Erythroblast (primary cell): ENCODE measurements at regions not wholly inside any gene's neighbourhood (a gene's known extent, or its start where the extent isn't known, plus 50 kb on each side); places are given as distances from the start of the nearest gene placed in this dataset.
"Not testable (repeated sequence)": the region's sequence is repeated elsewhere in the genome, so short reads cannot be mapped to it uniquely, and the experiment has no call there.

Source experiments
- DNase-seq, 2 experiments: peaks; one replicate each; lab custom pipeline; 2025; lab: John Stamatoyannopoulos, UW
- GATA1 ChIP-seq: IDR thresholded peaks from 2 replicates; pipeline ENCODE4 v1.6.1; 2011; ENCODE audit warnings: low read depth, mild to moderate bottlenecking, control low read depth, low read length, moderate library complexity
- POLR2A ChIP-seq: IDR thresholded peaks from 2 replicates; pipeline ENCODE4 v1.6.1; 2011; ENCODE audit warnings: mild to moderate bottlenecking, low read length

- no peak for TF ChIP-seq POLR2A
- TF ChIP-seq GATA1: no peak
- no peak for DNase-seq
These were observed 700.8 kb upstream of the SPRY2 start for GRCh38 chr13:81041761-81042160.

DNA sequence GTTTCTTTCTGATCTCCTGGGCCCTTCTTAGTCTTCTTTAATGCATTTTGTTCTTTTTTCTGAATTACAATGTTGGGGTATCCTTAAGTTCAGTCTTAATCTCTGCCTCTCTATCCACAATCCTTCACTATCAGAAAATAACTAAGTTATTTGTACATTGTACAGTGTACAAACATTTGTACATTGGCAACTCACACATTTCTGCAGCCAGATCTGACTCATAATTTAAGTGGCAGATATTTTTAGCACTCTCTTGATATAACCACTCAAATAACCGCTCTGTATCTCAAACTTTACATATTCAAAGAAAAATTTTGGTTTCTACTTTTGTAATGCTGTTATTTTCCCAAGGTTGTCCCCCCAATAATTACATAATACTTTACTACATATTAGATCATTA lies 691.1 kb upstream of the SPRY2 start:
- DNase-seq: no peak
- TF ChIP-seq GATA1 (no peak), POLR2A (no peak)

GRCh38 chr13:81025091-81025490 lies 684.2 kb upstream of the SPRY2 start:
- DNase-seq: no peak
- TF ChIP-seq GATA1 (no peak), POLR2A (no peak)

DNA sequence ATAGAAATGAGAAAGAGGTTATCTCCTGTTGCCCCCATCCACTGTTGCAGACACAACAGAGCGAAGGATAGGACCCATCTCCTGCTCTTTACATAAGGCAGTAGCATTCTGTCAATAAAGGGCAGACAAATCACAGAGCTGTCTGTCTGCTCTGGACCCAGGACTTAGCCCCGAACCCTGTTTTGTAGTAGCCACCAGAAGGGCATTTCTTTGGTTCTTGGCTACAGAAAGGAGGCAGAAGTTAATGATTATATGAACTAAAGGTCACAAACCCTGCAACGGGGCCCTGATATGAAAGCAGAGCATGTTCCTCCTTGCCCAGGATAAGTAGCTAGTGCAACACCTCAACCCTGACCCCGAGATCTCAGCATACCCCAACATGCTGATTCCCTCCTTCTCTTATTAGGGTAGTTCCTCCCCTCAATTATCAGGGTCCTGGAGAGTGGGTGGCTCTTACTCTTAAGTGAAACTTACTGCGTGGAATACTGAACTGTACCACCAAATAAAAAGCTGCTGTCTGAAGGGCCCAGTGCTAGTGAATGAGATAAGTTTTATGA lies 680.4 kb upstream of the SPRY2 start:
- TF ChIP-seq POLR2A (no peak), GATA1 (no peak)
- no peak for DNase-seq

DNA sequence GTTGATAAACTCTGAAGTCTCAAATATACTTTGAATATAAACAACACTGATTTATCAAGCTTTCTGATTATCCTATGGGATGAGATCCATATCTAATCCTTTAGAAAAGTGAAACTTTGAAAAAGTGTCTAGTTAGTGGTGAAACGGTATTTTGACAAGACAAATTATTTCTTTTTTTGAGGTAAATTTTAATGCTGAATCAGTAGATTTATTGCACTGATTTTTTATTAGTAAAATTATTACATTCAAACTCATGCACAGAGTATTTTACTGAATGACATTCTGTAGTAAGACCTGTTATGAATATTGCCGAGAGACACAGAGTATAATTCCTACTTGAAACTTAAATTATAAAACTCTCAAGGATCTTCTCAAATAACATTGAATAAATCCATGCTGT lies 679.1 kb upstream of the SPRY2 start:
- DNase-seq: no peak
- TF ChIP-seq POLR2A: no peak
- no peak for TF ChIP-seq GATA1

- TF ChIP-seq POLR2A: no peak
- TF ChIP-seq GATA1: no peak
- DNase-seq: no peak
These were observed 678.0 kb upstream of the SPRY2 start for GRCh38 chr13:81018936-81019335.

DNA sequence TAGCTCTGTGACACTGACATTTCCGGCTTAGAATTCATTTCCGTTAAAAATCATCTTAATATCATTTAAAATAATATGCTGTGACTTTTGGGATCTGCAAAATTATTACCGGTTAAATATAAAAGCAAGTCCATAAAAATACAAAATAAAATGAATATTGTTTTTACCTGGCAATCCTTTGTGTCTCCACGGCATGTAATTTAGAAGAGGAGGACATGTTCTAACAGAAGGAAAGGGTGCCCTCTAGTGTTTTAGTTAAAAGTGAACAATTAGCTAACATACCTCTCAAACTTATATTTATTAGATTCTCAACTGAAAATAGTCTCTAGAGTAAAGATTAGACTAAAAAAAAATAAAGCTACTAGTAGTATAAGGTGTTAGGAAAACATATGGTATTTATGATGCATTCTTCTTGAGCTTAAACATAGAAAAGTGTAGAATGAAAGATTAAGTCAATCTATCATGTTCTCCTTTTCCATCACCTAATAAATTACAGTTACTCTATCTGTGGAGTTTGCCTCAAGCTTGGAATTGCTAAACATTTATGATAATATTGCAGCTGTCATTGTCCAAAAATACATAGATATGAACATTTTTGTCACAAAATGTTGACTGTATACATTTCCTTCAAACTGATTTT lies 676.7 kb upstream of the SPRY2 start:
- peak; percentile 29 to 42 for DNase-seq
- TF ChIP-seq GATA1 (no peak), POLR2A (no peak)

- TF ChIP-seq GATA1 (no peak), POLR2A (no peak)
These were observed 671.1 kb upstream of the SPRY2 start for GRCh38 chr13:81012031-81012430.

DNA sequence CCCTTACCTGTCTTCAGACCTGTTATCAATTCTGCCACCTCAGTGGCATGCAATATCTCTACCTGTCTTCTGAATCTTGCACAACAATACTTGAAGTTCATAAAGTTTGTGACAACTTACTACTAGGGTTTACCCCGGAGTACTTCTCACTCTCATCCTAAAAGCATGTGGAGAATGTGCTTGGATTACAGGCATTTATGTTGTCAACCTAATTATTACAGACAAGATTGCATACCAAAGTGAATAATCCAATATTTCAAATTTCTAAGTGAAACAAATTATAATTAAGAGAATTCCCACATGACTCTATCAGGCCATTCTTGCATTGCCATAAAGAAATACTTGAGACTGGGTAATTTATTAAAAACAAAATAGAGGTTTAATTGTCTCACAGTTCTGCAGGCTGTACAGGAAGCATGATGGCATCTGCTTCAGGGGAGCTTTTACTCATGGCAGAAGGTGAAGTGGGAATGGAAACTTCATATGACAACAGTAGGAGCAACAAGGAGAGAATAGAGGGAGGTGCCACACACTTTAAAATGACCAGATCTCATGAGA lies 661.0 kb upstream of the SPRY2 start:
- no peak for DNase-seq

More at GRCh38 chr13:81012031-81012430, 671.1 kb upstream of the SPRY2 start:
- no peak for DNase-seq

DNA sequence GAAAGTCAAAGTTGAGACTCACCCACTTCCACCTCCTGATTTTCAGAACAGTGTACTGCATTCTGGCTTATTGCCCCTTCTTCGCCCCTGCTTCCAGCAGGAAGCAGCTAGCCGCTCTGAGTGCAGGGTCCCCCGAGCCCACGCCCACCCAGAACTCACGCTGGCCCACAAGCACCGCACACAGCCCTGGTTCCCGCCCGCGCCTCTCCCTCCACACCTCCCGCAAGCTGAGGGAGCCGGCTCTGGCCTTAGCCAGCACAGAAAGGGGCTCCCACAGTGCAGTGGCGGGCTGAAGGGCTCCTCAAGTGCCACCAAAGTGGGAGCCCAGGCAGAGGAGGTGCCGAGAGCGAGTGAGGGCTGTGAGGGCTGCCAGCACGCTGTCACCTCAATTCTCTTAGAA lies 657.7 kb upstream of the SPRY2 start:
- not testable (repeated sequence) for DNase-seq

More for the DNA sequence above, 661.0 kb upstream of the SPRY2 start:
- TF ChIP-seq POLR2A: no peak
- no peak for TF ChIP-seq GATA1

DNA sequence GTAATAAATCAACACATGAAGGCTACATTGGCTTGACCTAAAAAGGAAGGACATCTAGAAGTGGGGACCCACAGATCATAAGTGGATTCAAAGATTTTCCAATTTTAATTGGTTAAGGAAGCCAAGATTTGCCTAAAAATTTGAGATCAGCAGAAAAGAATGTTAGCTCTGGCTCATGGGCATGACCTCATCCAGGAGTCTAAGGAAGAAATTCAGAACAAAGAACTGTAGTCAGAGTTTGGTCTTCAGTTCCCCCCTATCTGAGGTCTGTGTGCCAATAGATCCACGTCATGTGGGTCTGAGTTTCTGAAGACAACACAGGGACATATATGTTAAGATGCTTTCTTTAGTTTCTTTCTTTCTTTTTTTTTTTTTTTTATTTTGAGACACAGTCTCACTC lies 648.8 kb upstream of the SPRY2 start:
- DNase-seq: no peak
- TF ChIP-seq POLR2A: no peak
- no peak for TF ChIP-seq GATA1

DNA sequence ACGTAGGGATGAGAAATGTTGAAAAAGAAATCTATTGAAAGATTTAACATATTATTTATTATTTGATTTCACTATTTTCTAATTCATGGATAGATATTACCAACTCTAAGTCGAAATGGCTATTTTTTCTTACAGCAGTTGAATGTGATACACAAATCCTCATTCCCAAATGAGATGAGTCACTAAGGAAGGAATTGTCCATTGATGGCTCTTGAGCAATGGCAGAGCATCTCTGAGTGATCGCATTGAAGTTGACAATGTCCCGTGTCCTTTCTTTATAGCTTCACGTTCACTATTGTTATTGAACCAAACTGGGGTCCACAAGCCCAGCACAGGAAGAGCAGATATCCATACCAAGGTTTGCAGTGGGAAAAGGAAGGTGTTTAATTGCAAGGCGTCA lies 648.3 kb upstream of the SPRY2 start:
- TF ChIP-seq GATA1: no peak
- TF ChIP-seq POLR2A: no peak
- no peak for DNase-seq

GRCh38 chr13:80988391-80989151 lies 647.6 kb upstream of the SPRY2 start:
- TF ChIP-seq GATA1 (no peak), POLR2A (no peak)
- no peak for DNase-seq

DNA sequence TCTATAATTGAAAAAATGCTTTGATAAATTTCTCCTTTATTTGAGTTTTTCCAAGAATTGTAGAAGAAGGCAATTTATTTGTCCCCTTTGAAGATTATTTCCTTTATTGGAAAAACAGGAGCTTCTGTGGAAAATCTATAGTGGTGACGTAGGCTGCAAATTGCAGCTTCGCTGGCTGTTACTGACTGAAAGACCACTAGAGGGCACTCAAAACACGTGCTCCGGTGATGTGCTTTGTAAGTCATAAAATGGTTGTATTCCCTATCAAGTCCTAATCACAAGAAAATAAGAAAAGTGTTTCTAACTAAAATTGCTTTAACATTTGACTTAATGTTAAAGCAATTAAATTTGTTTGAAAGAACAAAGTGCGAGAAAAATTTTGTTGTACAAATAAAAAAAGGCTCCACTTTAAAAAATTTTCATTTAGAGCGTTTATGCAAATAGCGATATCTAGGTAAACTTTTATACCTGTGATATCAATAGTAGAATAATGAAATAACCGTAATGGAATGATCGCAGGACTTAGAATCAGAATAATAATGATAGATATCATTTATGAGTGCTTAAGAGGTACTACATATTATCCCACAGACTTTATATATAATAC lies 638.2 kb upstream of the SPRY2 start:
- TF ChIP-seq POLR2A (no peak), GATA1 (no peak)
- DNase-seq: peak; percentile 58 to 68
